ENCODE measurements at regions not wholly inside any gene's neighbourhood (a gene's known extent, or its start where the extent isn't known, plus 50 kb on each side); places are given as distances from the start of the nearest gene placed in this dataset.

DNA sequence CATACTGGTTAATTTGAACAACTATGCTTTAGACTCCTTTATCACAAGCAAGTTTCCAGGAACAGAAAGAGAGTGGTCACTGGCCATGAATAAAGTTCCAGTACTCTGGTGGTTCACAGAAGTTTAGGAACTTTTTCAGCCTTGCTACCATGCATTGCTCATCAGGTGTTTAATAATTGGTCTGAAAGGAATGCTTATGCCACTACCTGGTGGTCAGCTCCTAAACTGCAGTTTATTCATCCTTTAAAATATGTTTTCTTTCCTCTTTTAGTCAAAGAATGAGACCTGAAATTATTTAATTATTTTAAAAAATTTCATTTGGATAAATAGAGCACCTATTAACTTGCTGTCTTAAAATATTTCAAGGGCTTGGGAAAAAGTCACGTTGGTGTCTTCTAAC lies 260.1 kb upstream of the OR4E1 start:
- TF ChIP-seq CTCF (conservative IDR thresholded peaks at IDR 0.05; ENCODE audit: low read depth, low read length) (no peak), POLR2A (IDR thresholded peaks at IDR 0.05; ENCODE audit: low read depth, low read length) (no peak), RAD21 (IDR thresholded peaks at IDR 0.05; ENCODE audit: low read length) (no peak)

Data from IMR-90 (cell line).